HL-60 (cell line): ENCODE measurements at regions not wholly inside any gene's neighbourhood (a gene's known extent, or its start where the extent isn't known, plus 50 kb on each side); places are given as distances from the start of the nearest gene placed in this dataset.

Source experiments
- DNase-seq, 2 experiments: peaks; one replicate each; pipeline ENCODE4 v3.0.0-alpha.2; 2010 to 2020; ENCODE audit warnings: low read depth in 1 of 2, low spot score in 1 of 2
- H3K27ac ChIP-seq: fragments of 250-450 bp; sonication (Bioruptor Pico); replicated peaks from 2 replicates; pipeline ENCODE4 v1.5.1; 2020; ENCODE audit warnings: mild to moderate bottlenecking, moderate library complexity
- H3K27me3 ChIP-seq: fragments of 250-450 bp; sonication (Bioruptor Pico); 2 replicates; pipeline ENCODE4 v1.5.1; 2021; ENCODE audit warnings: mild to moderate bottlenecking, moderate library complexity; ENCODE audit not compliant: insufficient read depth, poor library complexity, severe bottlenecking
- H3K4me3 ChIP-seq: replicated peaks from 2 replicates; pipeline ENCODE4 v1.5.1; 2011; ENCODE audit warnings: mild to moderate bottlenecking, control low read depth, low read length; ENCODE audit not compliant: insufficient read depth
- GABPA ChIP-seq: IDR thresholded peaks from 2 replicates; pipeline ENCODE4 v1.6.1; 2012; ENCODE audit warnings: low read depth
- POLR2AphosphoS5 ChIP-seq: IDR thresholded peaks from 2 replicates; pipeline ENCODE4 v1.6.1; 2012; ENCODE audit warnings: low read depth
- REST ChIP-seq: IDR thresholded peaks from 2 replicates; pipeline ENCODE4 v1.6.1; 2012; ENCODE audit warnings: low read depth; ENCODE audit not compliant: insufficient replicate concordance
- SPI1 ChIP-seq: IDR thresholded peaks from 2 replicates; pipeline ENCODE4 v1.6.1; 2012; ENCODE audit warnings: low read depth, mild to moderate bottlenecking, borderline replicate concordance
- TF ChIP-seq, protein P1 (sequence below): IDR thresholded peaks from one replicate; pipeline ENCODE4 v1.5.1; 2011; ENCODE audit warnings: low read length, control low read depth, inconsistent platforms; ENCODE audit not compliant: insufficient read depth

DNA sequence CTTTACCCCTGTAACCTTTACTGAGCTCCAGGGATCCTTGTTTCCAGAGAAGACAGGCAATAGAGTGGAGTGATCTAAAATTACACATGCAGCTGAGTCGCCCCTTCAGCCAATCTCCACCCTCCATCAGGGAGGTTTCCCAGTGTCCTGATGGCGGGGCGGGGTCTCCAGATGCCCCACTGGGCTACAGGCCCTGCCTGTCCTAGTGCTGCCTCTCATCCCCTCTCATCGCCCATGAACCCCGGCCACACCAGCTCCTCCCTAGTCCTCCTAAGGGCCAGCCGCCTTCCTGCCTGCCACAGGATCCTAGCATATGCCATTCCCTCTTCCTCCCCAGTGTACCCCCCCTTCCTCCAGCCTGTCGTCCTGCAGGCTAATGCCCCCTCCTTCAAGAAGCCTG is 144.1 kb upstream of the GLI2 start:
- TF ChIP-seq GABPA (no peak), POLR2AphosphoS5 (no peak), SPI1 (no peak), REST (no peak)
- TF ChIP-seq, protein P1, sequence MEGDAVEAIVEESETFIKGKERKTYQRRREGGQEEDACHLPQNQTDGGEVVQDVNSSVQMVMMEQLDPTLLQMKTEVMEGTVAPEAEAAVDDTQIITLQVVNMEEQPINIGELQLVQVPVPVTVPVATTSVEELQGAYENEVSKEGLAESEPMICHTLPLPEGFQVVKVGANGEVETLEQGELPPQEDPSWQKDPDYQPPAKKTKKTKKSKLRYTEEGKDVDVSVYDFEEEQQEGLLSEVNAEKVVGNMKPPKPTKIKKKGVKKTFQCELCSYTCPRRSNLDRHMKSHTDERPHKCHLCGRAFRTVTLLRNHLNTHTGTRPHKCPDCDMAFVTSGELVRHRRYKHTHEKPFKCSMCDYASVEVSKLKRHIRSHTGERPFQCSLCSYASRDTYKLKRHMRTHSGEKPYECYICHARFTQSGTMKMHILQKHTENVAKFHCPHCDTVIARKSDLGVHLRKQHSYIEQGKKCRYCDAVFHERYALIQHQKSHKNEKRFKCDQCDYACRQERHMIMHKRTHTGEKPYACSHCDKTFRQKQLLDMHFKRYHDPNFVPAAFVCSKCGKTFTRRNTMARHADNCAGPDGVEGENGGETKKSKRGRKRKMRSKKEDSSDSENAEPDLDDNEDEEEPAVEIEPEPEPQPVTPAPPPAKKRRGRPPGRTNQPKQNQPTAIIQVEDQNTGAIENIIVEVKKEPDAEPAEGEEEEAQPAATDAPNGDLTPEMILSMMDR = no peak
- H3K4me3 ChIP-seq = no peak overlapping the region
- H3K27ac ChIP-seq = no peak overlapping the region
- H3K27me3 ChIP-seq = peaks cover 12% of the 10 kb centered on the region
- no peak for DNase-seq

- DNase-seq = no peak
- H3K27ac ChIP-seq = no peak overlapping the region
- TF ChIP-seq REST (no peak), SPI1 (no peak), GABPA (no peak), POLR2AphosphoS5 (no peak)
- TF ChIP-seq, protein P1 = no peak
- no peak overlapping the region for H3K4me3 ChIP-seq
- H3K27me3 ChIP-seq = peaks cover 7% of the 10 kb centered on the region
Observed at GRCh38 chr2:120592084-120592483, 143.6 kb upstream of the GLI2 start.

- no peaks in the 10 kb centered on the region for H3K27me3 ChIP-seq
- DNase-seq = no peak
Observed at GRCh38 chr2:120593921-120594686, 141.6 kb upstream of the GLI2 start.

More at GRCh38 chr2:120593921-120594686, 141.6 kb upstream of the GLI2 start:
- Histone ChIP-seq H3K27ac (no peak overlapping the region), H3K4me3 (no peak overlapping the region)
- TF ChIP-seq POLR2AphosphoS5 (no peak), GABPA (no peak), SPI1 (no peak), REST (no peak)
- TF ChIP-seq, protein P1 = no peak
